WI38 (cell line): ENCODE measurements at regions not wholly inside any gene's neighbourhood (a gene's known extent, or its start where the extent isn't known, plus 50 kb on each side); places are given as distances from the start of the nearest gene placed in this dataset.

Experiments
- H3K4me3 ChIP-seq: 2 replicates; pipeline ENCODE4 v1.5.1; 2011; ENCODE audit warnings: low read depth, mild to moderate bottlenecking, control low read depth, low read length
- CTCF ChIP-seq: IDR thresholded peaks from 2 replicates; pipeline ENCODE4 v1.5.1; 2012; ENCODE audit warnings: low read depth, mild to moderate bottlenecking, control low read depth, low read length

- H3K4me3 ChIP-seq, result no peak overlapping the region
- no peak for TF ChIP-seq CTCF
Observed at GRCh38 chr9:115739096-115739875, 414.3 kb upstream of the PAPPA start.

GRCh38 chr9:115740986-115741385, 412.6 kb upstream of the PAPPA start:
- no peak overlapping the region for H3K4me3 ChIP-seq
- TF ChIP-seq CTCF, result no peak

GRCh38 chr9:115743709-115744605, 409.6 kb upstream of the PAPPA start:
- H3K4me3 ChIP-seq, result no peak overlapping the region
- no peak for TF ChIP-seq CTCF

GRCh38 chr9:115746496-115746895, 407.1 kb upstream of the PAPPA start:
- H3K4me3 ChIP-seq, result no peak overlapping the region
- TF ChIP-seq CTCF, result no peak

- no peak overlapping the region for H3K4me3 ChIP-seq
- no peak for TF ChIP-seq CTCF
Observed at GRCh38 chr9:115747731-115748130, 405.9 kb upstream of the PAPPA start.

- TF ChIP-seq CTCF, result no peak
Observed at GRCh38 chr9:115756736-115757135, 396.9 kb upstream of the PAPPA start.

GRCh38 chr9:115757461-115757860, 396.1 kb upstream of the PAPPA start:
- no peak for TF ChIP-seq CTCF
- H3K4me3 ChIP-seq, result no peak overlapping the region

More at GRCh38 chr9:115756736-115757135, 396.9 kb upstream of the PAPPA start:
- no peak overlapping the region for H3K4me3 ChIP-seq
